DOHH2 (cell line): ENCODE measurements at regions not wholly inside any gene's neighbourhood (a gene's known extent, or its start where the extent isn't known, plus 50 kb on each side); places are given as distances from the start of the nearest gene placed in this dataset.

ENCODE experiments used
- H3F3A ChIP-seq: fragments of 200-600 bp; sonication (generic), shearing (Covaris generic); 2 replicates; pipeline ENCODE4 v1.6.0; 2016; ENCODE audit warnings: antibody characterized with exemption, mild to moderate bottlenecking; ENCODE audit not compliant: control insufficient read depth, insufficient read depth
- H3K27ac ChIP-seq: fragments of 200-600 bp; sonication (generic); 2 replicates; pipeline ENCODE4 v1.5.1; 2014; ENCODE audit warnings: low read depth, mild to moderate bottlenecking, low read length, moderate library complexity
- H3K27me3 ChIP-seq: fragments of 200-600 bp; sonication (generic); 2 replicates; pipeline ENCODE4 v1.6.1; 2014; ENCODE audit warnings: mild to moderate bottlenecking, low read length, mixed read lengths; ENCODE audit not compliant: control insufficient read depth
- H3K36me3 ChIP-seq: fragments of 200-600 bp; sonication (generic); 2 replicates; pipeline ENCODE4 v1.6.1; 2014; ENCODE audit warnings: mild to moderate bottlenecking, low read length, moderate library complexity, mixed read lengths; ENCODE audit not compliant: control insufficient read depth
- H3K4me1 ChIP-seq: fragments of 200-600 bp; sonication (generic); 2 replicates; pipeline ENCODE4 v1.6.1; 2014; ENCODE audit warnings: mild to moderate bottlenecking, low read length, mixed read lengths; ENCODE audit not compliant: control insufficient read depth
- H3K4me2 ChIP-seq: fragments of 200-600 bp; sonication (generic); 2 replicates; pipeline ENCODE4 v1.6.0; 2014; ENCODE audit warnings: mild to moderate bottlenecking, low read length, moderate library complexity
- H3K4me3 ChIP-seq: fragments of 200-600 bp; sonication (generic); 2 replicates; pipeline ENCODE4 v1.5.1; 2014; ENCODE audit warnings: mild to moderate bottlenecking, low read length, mixed read lengths
- H3K79me2 ChIP-seq: fragments of 200-600 bp; sonication (generic); 2 replicates; pipeline ENCODE4 v1.6.1; 2014; ENCODE audit warnings: mild to moderate bottlenecking, low read length, mixed read lengths; ENCODE audit not compliant: control insufficient read depth
- H3K9me2 ChIP-seq: fragments of 200-600 bp; sonication (generic); replicated peaks from 2 replicates; pipeline ENCODE4 v1.6.1; 2014; ENCODE audit warnings: mild to moderate bottlenecking, low read length, mixed read lengths; ENCODE audit not compliant: control insufficient read depth
- H3K9me3 ChIP-seq: fragments of 200-600 bp; sonication (generic); 2 replicates; pipeline ENCODE4 v1.6.1; 2014; ENCODE audit warnings: antibody characterized with exemption, low read length, mixed read lengths; ENCODE audit not compliant: control insufficient read depth, insufficient read depth
- H4K20me1 ChIP-seq: fragments of 200-600 bp; sonication (generic); 2 replicates; pipeline ENCODE4 v1.6.0; 2014; ENCODE audit warnings: low read depth, mild to moderate bottlenecking, antibody characterized with exemption, low read length, moderate library complexity; ENCODE audit not compliant: control insufficient read depth, insufficient read depth
- CTCF ChIP-seq: fragments of 200-600 bp; sonication (generic); IDR thresholded peaks from one replicate; pipeline ENCODE4 v1.5.1; 2014; ENCODE audit warnings: antibody characterized with exemption, mild to moderate bottlenecking, low read depth, low read length; ENCODE audit not compliant: poor library complexity, severe bottlenecking
- EZH2phosphoT487 ChIP-seq: fragments of 200-600 bp; sonication (generic); IDR thresholded peaks from 2 replicates; pipeline ENCODE4 v1.6.1; 2017; ENCODE audit warnings: borderline replicate concordance, mild to moderate bottlenecking, antibody characterized with exemption, low read length, moderate library complexity, mixed read lengths

- H3K27me3 ChIP-seq = no peaks in the 10 kb centered on the region
- peak overlapping the region; percentile 82 for H3K27ac ChIP-seq
- H3K4me1 ChIP-seq = peaks cover 68% of the 10 kb centered on the region
- H3K9me2 ChIP-seq = no peaks in the 10 kb centered on the region
- H3K9me3 ChIP-seq = no peaks in the 10 kb centered on the region
- H4K20me1 ChIP-seq = no peaks in the 10 kb centered on the region
- H3K4me3 ChIP-seq = peak overlapping the region; percentile 64
- TF ChIP-seq EZH2phosphoT487 (no peak), CTCF (no peak)
- H3K79me2 ChIP-seq = no peaks in the 10 kb centered on the region
- peaks cover 5% of the 10 kb centered on the region; the same call in 1 of the 2 replicates for H3F3A ChIP-seq
- H3K4me2 ChIP-seq = peak overlapping the region; percentile 81
- no peaks in the 10 kb centered on the region for H3K36me3 ChIP-seq
Measured at GRCh38 chr2:136324966-136325365, 207.0 kb upstream of the CXCR4 start.

GRCh38 chr2:136323935-136324334, 206.0 kb upstream of the CXCR4 start:
- TF ChIP-seq EZH2phosphoT487 (no peak), CTCF (no peak)
- Histone ChIP-seq H3K36me3 (no peaks in the 10 kb centered on the region), H3K4me1 (peaks cover 78% of the 10 kb centered on the region), H3K4me2 (peak overlapping the region; percentile 81), H4K20me1 (no peaks in the 10 kb centered on the region), H3K9me3 (no peaks in the 10 kb centered on the region), H3K4me3 (peak overlapping the region; percentile 64), H3K27me3 (no peaks in the 10 kb centered on the region), H3K9me2 (no peaks in the 10 kb centered on the region), H3K27ac (peak overlapping the region; percentile 82), H3K79me2 (no peaks in the 10 kb centered on the region), H3F3A (peaks cover 5% of the 10 kb centered on the region; the same call in 1 of the 2 replicates)

- no peaks in the 10 kb centered on the region for H3K79me2 ChIP-seq
- no peaks in the 10 kb centered on the region for H3K9me3 ChIP-seq
- H3K4me2 ChIP-seq = peak overlapping the region; percentile 81
- no peaks in the 10 kb centered on the region for H3K36me3 ChIP-seq
- H3K4me1 ChIP-seq = peaks cover 77% of the 10 kb centered on the region
- H4K20me1 ChIP-seq = no peaks in the 10 kb centered on the region
- no peaks in the 10 kb centered on the region for H3K9me2 ChIP-seq
- no peak for TF ChIP-seq EZH2phosphoT487
- TF ChIP-seq CTCF = no peak
- no peak overlapping the region for H3K4me3 ChIP-seq
- no peaks in the 10 kb centered on the region for H3K27me3 ChIP-seq
- peaks cover 5% of the 10 kb centered on the region; the same call in 1 of the 2 replicates for H3F3A ChIP-seq
- no peak overlapping the region; the same call in 1 of the 2 replicates for H3K27ac ChIP-seq
Measured at GRCh38 chr2:136323195-136323594, 205.2 kb upstream of the CXCR4 start.

GRCh38 chr2:136322428-136322827, 204.5 kb upstream of the CXCR4 start:
- Histone ChIP-seq H3K27me3 (no peaks in the 10 kb centered on the region), H3K79me2 (no peaks in the 10 kb centered on the region), H3K9me2 (no peaks in the 10 kb centered on the region), H4K20me1 (no peaks in the 10 kb centered on the region), H3K27ac (no peak overlapping the region), H3K4me2 (no peak overlapping the region), H3K4me3 (no peak overlapping the region), H3F3A (peaks cover 5% of the 10 kb centered on the region; the same call in 1 of the 2 replicates), H3K36me3 (no peaks in the 10 kb centered on the region), H3K9me3 (no peaks in the 10 kb centered on the region), H3K4me1 (peaks cover 70% of the 10 kb centered on the region)
- TF ChIP-seq CTCF (no peak), EZH2phosphoT487 (no peak)
